PC-3 (cell line): ENCODE measurements at regions not wholly inside any gene's neighbourhood (a gene's known extent, or its start where the extent isn't known, plus 50 kb on each side); places are given as distances from the start of the nearest gene placed in this dataset.
A peak's percentile ranks its signal among the peaks of the same experiment; 100 is the strongest.

Experiments used
- CTCF ChIP-seq: fragments of 300-600 bp; sonication (generic); conservative IDR thresholded peaks from 2 replicates; pipeline ENCODE4 v1.5.1; 2017; ENCODE audit warnings: antibody characterized with exemption, low read depth, mild to moderate bottlenecking, low read length
- EZH2 ChIP-seq: fragments of 300-600 bp; sonication (generic); IDR thresholded peaks from one replicate; pipeline ENCODE4 v1.6.1; 2017; ENCODE audit warnings: antibody characterized with exemption, mild to moderate bottlenecking, low read length; ENCODE audit not compliant: unreplicated experiment
- EZH2phosphoT487 ChIP-seq: fragments of 300-600 bp; sonication (generic); IDR thresholded peaks from 2 replicates; pipeline ENCODE4 v1.6.1; 2018; ENCODE audit warnings: mild to moderate bottlenecking, antibody characterized with exemption, low read length, borderline replicate concordance

- TF ChIP-seq CTCF = peak; percentile 38; the same call in 1 of the 2 replicates
- TF ChIP-seq EZH2 = no peak
- no peak for TF ChIP-seq EZH2phosphoT487
Observed at GRCh38 chr4:177546745-177547144, 104.5 kb upstream of the AGA start.
